Astrocyte of the spinal cord (primary cell): ENCODE measurements at regions not wholly inside any gene's neighbourhood (a gene's known extent, or its start where the extent isn't known, plus 50 kb on each side); places are given as distances from the start of the nearest gene placed in this dataset.

Source experiments
- DNase-seq: peaks from one replicate; pipeline ENCODE4 v3.0.0; 2011; ENCODE audit warnings: low read depth, low spot score
- H3K4me3 ChIP-seq: 2 replicates; pipeline ENCODE4 v1.5.1; 2011; ENCODE audit warnings: low read depth, mild to moderate bottlenecking, low read length, moderate library complexity
- CTCF ChIP-seq: IDR thresholded peaks from 2 replicates; pipeline ENCODE4 v1.5.1; 2012; ENCODE audit warnings: low read depth, mild to moderate bottlenecking, low read length, inconsistent platforms
- in situ Hi-C: cut with HindIII; loops from 2 replicates; pipeline ENCODE4 v1.10.0; 2017; ENCODE audit warnings: low sequenced_read_pairs

GRCh38 chr13:47069133-47069532 is 172.3 kb upstream of the HTR2A start:
- no peak for DNase-seq
- no peak for TF ChIP-seq CTCF
- H3K4me3 ChIP-seq: no peak overlapping the region
- in situ Hi-C loops: no loop called here

- TF ChIP-seq CTCF: no peak
- DNase-seq: no peak
- in situ Hi-C loops: no loop called here
- H3K4me3 ChIP-seq: no peak overlapping the region
Measured at GRCh38 chr13:47067306-47067705, 170.5 kb upstream of the HTR2A start.

- no peak overlapping the region for H3K4me3 ChIP-seq
- no peak for TF ChIP-seq CTCF
- in situ Hi-C loops: no loop called here
- DNase-seq: peak; percentile 45
Measured at GRCh38 chr13:47066226-47066625, 169.4 kb upstream of the HTR2A start.

- in situ Hi-C loops: no loop called here
- H3K4me3 ChIP-seq: no peak overlapping the region
- DNase-seq: no peak
- no peak for TF ChIP-seq CTCF
Measured at GRCh38 chr13:47064381-47064780, 167.5 kb upstream of the HTR2A start.

- peak; percentile 12 for DNase-seq
- no peak for TF ChIP-seq CTCF
- in situ Hi-C loops: no loop called here
Measured at GRCh38 chr13:47049276-47049989, 152.6 kb upstream of the HTR2A start.

GRCh38 chr13:47046706-47047105 is 149.9 kb upstream of the HTR2A start:
- TF ChIP-seq CTCF: no peak

More at GRCh38 chr13:47049276-47049989, 152.6 kb upstream of the HTR2A start:
- H3K4me3 ChIP-seq: no peak overlapping the region

GRCh38 chr13:47044842-47045241 is 148.0 kb upstream of the HTR2A start:
- no peak for TF ChIP-seq CTCF
- H3K4me3 ChIP-seq: no peak overlapping the region
- in situ Hi-C loops: no loop called here
- no peak for DNase-seq

More at GRCh38 chr13:47046706-47047105, 149.9 kb upstream of the HTR2A start:
- in situ Hi-C loops: no loop called here
- H3K4me3 ChIP-seq: no peak overlapping the region
- no peak for DNase-seq
